Right atrium auricular region (tissue), 2 donors: ENCODE measurements at regions not wholly inside any gene's neighbourhood (a gene's known extent, or its start where the extent isn't known, plus 50 kb on each side); places are given as distances from the start of the nearest gene placed in this dataset.
"Not testable (repeated sequence)": the region's sequence is repeated elsewhere in the genome, so short reads cannot be mapped to it uniquely, and the experiment has no call there.

Source experiments
- DNase-seq: peaks from one replicate; pipeline ENCODE4 v3.0.0-alpha.2; 2019; ENCODE audit warnings: low spot score
- H3K27ac ChIP-seq, 2 donors: fragments of 200-600 bp; sonication (generic); 1 replicate in 1 of 2; 2 replicates in 1 of 2; pipeline ENCODE4 v1.5.1; 2016 to 2019
- H3K27me3 ChIP-seq, 2 donors: fragments of 200-600 bp; sonication (generic); one replicate each; pipeline versions ENCODE4 v1.5.1 to v1.6.0; 2017 to 2019
- H3K36me3 ChIP-seq: fragments of 200-600 bp; sonication (generic); one replicate; pipeline ENCODE4 v1.5.1; 2016
- H3K4me1 ChIP-seq, 2 donors: fragments of 200-600 bp; sonication (generic); one replicate each; pipeline versions ENCODE4 v1.5.1 to v1.6.0; 2017 to 2019
- H3K4me3 ChIP-seq, 2 donors: fragments of 200-600 bp; sonication (generic); 1 replicate in 1 of 2; 2 replicates in 1 of 2; pipeline ENCODE4 v1.5.1; 2017 to 2019; ENCODE audit warnings: mild to moderate bottlenecking in 1 of 2, moderate library complexity in 1 of 2
- H3K9me3 ChIP-seq, 2 donors: fragments of 200-600 bp; sonication (generic); one replicate each; pipeline ENCODE4 v1.5.1; 2019
- CTCF ChIP-seq, 2 donors: fragments of 200-600 bp; sonication (generic); IDR thresholded peaks; one replicate each; pipeline ENCODE4 v1.5.1; 2019; ENCODE audit warnings: antibody characterized with exemption in 2 of 2

- Histone ChIP-seq H3K9me3 (no peaks in the 10 kb centered on the region), H3K4me1 (no peaks in the 10 kb centered on the region), H3K27me3 (no peaks in the 10 kb centered on the region), H3K27ac (no peak overlapping the region), H3K4me3 (no peak overlapping the region), H3K36me3 (no peaks in the 10 kb centered on the region)
- TF ChIP-seq CTCF (IDR thresholded peaks at IDR 0.05) = no peak
- no peak for DNase-seq
These were observed 469.6 kb upstream of the NRG3 start for GRCh38 chr10:81405399-81405798.

GRCh38 chr10:81414038-81414437, 461.0 kb upstream of the NRG3 start:
- Histone ChIP-seq H3K27ac (no peak overlapping the region), H3K36me3 (no peaks in the 10 kb centered on the region), H3K27me3 (no peaks in the 10 kb centered on the region), H3K4me1 (no peaks in the 10 kb centered on the region), H3K4me3 (no peak overlapping the region), H3K9me3 (peaks cover 0 to 3% of the 10 kb centered on the region in 2 donors)
- DNase-seq = no peak
- no peak for TF ChIP-seq CTCF (IDR thresholded peaks at IDR 0.05)

GRCh38 chr10:81426722-81427121, 448.3 kb upstream of the NRG3 start:
- Histone ChIP-seq H3K4me1 (no peaks in the 10 kb centered on the region), H3K36me3 (no peaks in the 10 kb centered on the region), H3K27me3 (no peaks in the 10 kb centered on the region), H3K27ac (no peak overlapping the region), H3K4me3 (no peak overlapping the region), H3K9me3 (no peaks in the 10 kb centered on the region)
- no peak for TF ChIP-seq CTCF (IDR thresholded peaks at IDR 0.05)
- DNase-seq = no peak

- no peak for DNase-seq
- H3K27ac ChIP-seq = no peak overlapping the region
- H3K36me3 ChIP-seq = no peaks in the 10 kb centered on the region
- H3K27me3 ChIP-seq = no peaks in the 10 kb centered on the region
- H3K9me3 ChIP-seq = no peaks in the 10 kb centered on the region
- no peak overlapping the region for H3K4me3 ChIP-seq
- no peaks in the 10 kb centered on the region for H3K4me1 ChIP-seq
- TF ChIP-seq CTCF (IDR thresholded peaks at IDR 0.05) = no peak
These were observed 446.4 kb upstream of the NRG3 start for GRCh38 chr10:81428456-81429134.

- DNase-seq = no peak
- Histone ChIP-seq H3K36me3 (no peaks in the 10 kb centered on the region), H3K27ac (no peak overlapping the region), H3K27me3 (no peaks in the 10 kb centered on the region), H3K4me1 (no peaks in the 10 kb centered on the region), H3K4me3 (no peak overlapping the region), H3K9me3 (no peaks in the 10 kb centered on the region)
- TF ChIP-seq CTCF (IDR thresholded peaks at IDR 0.05) = no peak
These were observed 435.5 kb upstream of the NRG3 start for GRCh38 chr10:81439445-81439844.

GRCh38 chr10:81441624-81442023, 433.4 kb upstream of the NRG3 start:
- H3K4me3 ChIP-seq, DNase-seq: not testable (repeated sequence)

More at GRCh38 chr10:81441624-81442023, 433.4 kb upstream of the NRG3 start:
- H3K27ac ChIP-seq, H3K27me3 ChIP-seq, H3K36me3 ChIP-seq, H3K4me1 ChIP-seq, H3K9me3 ChIP-seq: not testable (repeated sequence)
